Loucy (cell line): ENCODE measurements at regions not wholly inside any gene's neighbourhood (a gene's known extent, or its start where the extent isn't known, plus 50 kb on each side); places are given as distances from the start of the nearest gene placed in this dataset.

Experiments used
- H2AFZ ChIP-seq: fragments of 200-600 bp; sonication (generic); 2 replicates; pipeline ENCODE4 v1.6.0; 2016; ENCODE audit warnings: antibody characterized with exemption, mild to moderate bottlenecking, low read length, moderate library complexity
- H3F3A ChIP-seq: fragments of 200-600 bp; 2 replicates; pipeline ENCODE4 v1.6.0; 2016; ENCODE audit warnings: antibody characterized with exemption, low read depth, mild to moderate bottlenecking
- H3K27me3 ChIP-seq: fragments of 200-600 bp; sonication (generic); 2 replicates; pipeline ENCODE4 v1.6.1; 2014; ENCODE audit warnings: low read length, mild to moderate bottlenecking; ENCODE audit not compliant: insufficient read depth, poor library complexity, severe bottlenecking
- H3K36me3 ChIP-seq: fragments of 200-600 bp; sonication (generic); 2 replicates; pipeline ENCODE4 v1.6.1; 2016; ENCODE audit warnings: low read length; ENCODE audit not compliant: insufficient read depth
- H3K4me1 ChIP-seq: fragments of 200-600 bp; sonication (generic); 2 replicates; pipeline ENCODE4 v1.5.1; 2014; ENCODE audit warnings: low read length, mild to moderate bottlenecking; ENCODE audit not compliant: insufficient read depth, poor library complexity, severe bottlenecking
- H3K4me2 ChIP-seq: fragments of 200-600 bp; sonication (generic); 2 replicates; pipeline ENCODE4 v1.6.0; 2014; ENCODE audit warnings: antibody characterized with exemption, low read length, low read depth, mild to moderate bottlenecking; ENCODE audit not compliant: poor library complexity, severe bottlenecking
- H3K4me3 ChIP-seq: fragments of 200-600 bp; sonication (generic); 2 replicates; pipeline ENCODE4 v1.5.1; 2014; ENCODE audit warnings: low read length, mild to moderate bottlenecking, mixed read lengths; ENCODE audit not compliant: poor library complexity, severe bottlenecking
- H3K79me2 ChIP-seq: fragments of 200-600 bp; sonication (generic); 2 replicates; pipeline ENCODE4 v1.6.1; 2014; ENCODE audit warnings: low read length; ENCODE audit not compliant: insufficient read depth
- H3K9ac ChIP-seq: fragments of 200-600 bp; sonication (generic); 2 replicates; pipeline ENCODE4 v1.6.0; 2014; ENCODE audit warnings: mild to moderate bottlenecking, low read depth, low read length, moderate library complexity; ENCODE audit not compliant: poor library complexity, severe bottlenecking
- H3K9me2 ChIP-seq: fragments of 200-600 bp; sonication (generic); replicated peaks from 2 replicates; pipeline ENCODE4 v1.6.1; 2016; ENCODE audit warnings: low read depth, low read length, mixed read lengths
- H3K9me3 ChIP-seq: fragments of 200-600 bp; sonication (generic); 2 replicates; pipeline ENCODE4 v1.6.1; 2014; ENCODE audit warnings: mild to moderate bottlenecking, antibody characterized with exemption, low read length, low read depth; ENCODE audit not compliant: insufficient read depth
- H4K20me1 ChIP-seq: fragments of 200-600 bp; sonication (generic); 2 replicates; pipeline ENCODE4 v1.6.0; 2014; ENCODE audit warnings: antibody characterized with exemption, low read length, mild to moderate bottlenecking; ENCODE audit not compliant: insufficient read depth, poor library complexity, severe bottlenecking
- EZH2phosphoT487 ChIP-seq: fragments of 200-600 bp; IDR thresholded peaks from 2 replicates; pipeline ENCODE4 v1.6.1; 2018; ENCODE audit warnings: antibody characterized with exemption, mild to moderate bottlenecking, moderate library complexity, borderline replicate concordance
- TF ChIP-seq, protein P1 (sequence below): fragments of 200-600 bp; sonication (generic); conservative IDR thresholded peaks from 2 replicates; pipeline ENCODE4 v1.5.1; 2014; ENCODE audit warnings: mild to moderate bottlenecking, antibody characterized with exemption, low read length

DNA sequence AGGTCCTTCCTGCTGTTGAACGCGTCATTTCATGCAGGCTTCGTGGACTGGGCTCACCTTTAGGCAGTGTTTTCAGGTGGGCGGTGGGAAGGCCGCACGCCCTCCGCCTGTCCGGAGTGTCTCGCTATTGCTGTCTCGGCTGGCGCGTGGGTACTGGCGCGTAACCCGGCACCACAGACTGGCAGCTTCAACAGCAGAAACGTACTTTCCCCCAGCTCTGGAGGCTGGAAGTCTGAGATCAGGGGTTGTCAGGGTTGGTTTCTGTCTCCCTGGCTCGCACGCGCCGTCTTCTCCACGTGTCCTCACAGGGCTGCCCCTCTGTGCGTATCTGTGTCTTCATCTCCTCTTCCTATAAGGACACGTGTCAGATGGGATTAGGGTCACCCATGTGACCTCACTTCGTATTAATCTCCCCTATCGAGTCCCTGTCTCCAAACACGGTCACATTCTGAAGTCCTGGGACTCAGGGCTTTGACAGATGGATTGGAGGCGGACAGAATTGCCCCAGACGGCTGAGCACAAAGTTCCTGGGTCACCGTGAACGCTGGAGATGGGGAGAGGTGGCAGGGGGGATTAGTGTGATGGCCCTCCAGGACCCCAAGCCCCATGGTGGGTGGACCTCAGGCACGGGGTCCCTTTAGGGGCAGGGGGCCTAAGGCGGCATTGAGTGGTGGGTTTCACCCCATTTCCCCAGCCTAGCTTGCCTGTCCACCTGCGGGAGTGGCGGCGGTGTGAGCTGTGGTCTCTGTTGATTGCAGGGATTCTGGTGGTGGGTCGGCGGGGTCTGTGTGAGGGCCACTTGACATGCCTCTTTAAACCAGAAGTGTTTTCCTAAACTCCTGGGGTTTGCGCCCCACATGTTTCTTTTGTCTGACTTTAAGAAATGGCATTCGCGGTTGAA lies 83.4 kb upstream of the LRPAP1 start:
- no peak overlapping the region for H3K9ac ChIP-seq
- no peak overlapping the region for H3K4me3 ChIP-seq
- no peak overlapping the region for H3K4me2 ChIP-seq
- TF ChIP-seq, protein P1, sequence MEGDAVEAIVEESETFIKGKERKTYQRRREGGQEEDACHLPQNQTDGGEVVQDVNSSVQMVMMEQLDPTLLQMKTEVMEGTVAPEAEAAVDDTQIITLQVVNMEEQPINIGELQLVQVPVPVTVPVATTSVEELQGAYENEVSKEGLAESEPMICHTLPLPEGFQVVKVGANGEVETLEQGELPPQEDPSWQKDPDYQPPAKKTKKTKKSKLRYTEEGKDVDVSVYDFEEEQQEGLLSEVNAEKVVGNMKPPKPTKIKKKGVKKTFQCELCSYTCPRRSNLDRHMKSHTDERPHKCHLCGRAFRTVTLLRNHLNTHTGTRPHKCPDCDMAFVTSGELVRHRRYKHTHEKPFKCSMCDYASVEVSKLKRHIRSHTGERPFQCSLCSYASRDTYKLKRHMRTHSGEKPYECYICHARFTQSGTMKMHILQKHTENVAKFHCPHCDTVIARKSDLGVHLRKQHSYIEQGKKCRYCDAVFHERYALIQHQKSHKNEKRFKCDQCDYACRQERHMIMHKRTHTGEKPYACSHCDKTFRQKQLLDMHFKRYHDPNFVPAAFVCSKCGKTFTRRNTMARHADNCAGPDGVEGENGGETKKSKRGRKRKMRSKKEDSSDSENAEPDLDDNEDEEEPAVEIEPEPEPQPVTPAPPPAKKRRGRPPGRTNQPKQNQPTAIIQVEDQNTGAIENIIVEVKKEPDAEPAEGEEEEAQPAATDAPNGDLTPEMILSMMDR: no peak
- no peak for TF ChIP-seq EZH2phosphoT487
- H4K20me1 ChIP-seq: no peaks in the 10 kb centered on the region
- H2AFZ ChIP-seq: no peak overlapping the region
- no peaks in the 10 kb centered on the region for H3K27me3 ChIP-seq
- H3K9me3 ChIP-seq: no peaks in the 10 kb centered on the region; the same call in 1 of the 2 replicates
- no peaks in the 10 kb centered on the region for H3F3A ChIP-seq
- no peaks in the 10 kb centered on the region for H3K4me1 ChIP-seq
- H3K36me3 ChIP-seq: no peaks in the 10 kb centered on the region
- H3K79me2 ChIP-seq: no peaks in the 10 kb centered on the region
- H3K9me2 ChIP-seq: no peaks in the 10 kb centered on the region

DNA sequence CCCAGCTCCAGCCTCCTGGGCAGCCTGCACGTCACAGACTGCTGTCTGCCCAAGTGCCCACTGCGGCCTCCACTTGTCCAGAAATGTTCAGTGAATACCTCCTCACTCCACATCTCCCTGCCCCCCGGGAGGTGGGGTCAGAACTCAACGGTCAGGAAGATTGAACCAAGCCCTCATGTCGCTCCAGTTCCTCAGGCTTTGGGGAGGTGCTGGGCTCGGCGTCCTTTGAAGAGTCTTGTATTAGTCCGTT lies 82.4 kb upstream of the LRPAP1 start:
- H2AFZ ChIP-seq: no peak overlapping the region
- no peak for TF ChIP-seq EZH2phosphoT487
- TF ChIP-seq, protein P1: no peak

DNA sequence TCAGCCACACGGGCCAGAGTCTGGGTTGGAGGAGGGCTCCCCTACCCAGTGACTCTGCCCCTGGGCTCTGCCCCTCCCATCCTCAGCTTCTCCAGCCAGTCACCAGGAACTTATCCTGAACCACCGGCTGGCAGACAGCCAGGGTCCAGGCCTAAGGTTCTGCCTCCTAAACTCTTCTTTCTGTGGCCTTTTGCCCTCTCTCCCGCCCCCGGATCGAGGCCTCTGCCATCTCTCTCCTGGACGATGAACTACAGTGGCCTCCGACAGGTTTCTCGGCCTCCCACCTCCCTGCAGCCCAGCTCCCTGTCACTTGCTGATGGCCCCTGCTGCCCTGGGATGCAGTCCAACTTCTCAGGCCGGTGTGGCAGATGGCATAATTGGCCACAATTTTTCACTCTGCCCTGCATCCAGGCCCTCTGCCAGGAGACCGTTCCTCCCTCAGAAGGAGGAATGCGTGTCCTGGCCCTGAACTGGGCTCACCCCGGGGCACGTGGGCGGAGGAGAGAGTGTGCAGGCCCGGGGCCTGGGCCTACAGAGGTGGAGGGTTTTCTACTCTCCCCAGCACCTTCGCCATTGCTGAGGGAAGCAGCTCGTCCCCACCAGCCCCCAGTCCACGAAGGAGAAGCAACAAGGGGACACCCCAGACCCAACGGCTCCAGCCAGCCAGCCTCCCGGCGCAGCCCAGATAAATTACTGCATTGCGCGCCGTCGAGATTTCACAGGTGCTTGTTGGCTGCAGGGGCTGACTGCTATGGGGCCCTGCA lies 81.9 kb upstream of the LRPAP1 start:
- H3K4me3 ChIP-seq: no peak overlapping the region
- H3F3A ChIP-seq: no peaks in the 10 kb centered on the region
- no peaks in the 10 kb centered on the region for H3K4me1 ChIP-seq
- no peaks in the 10 kb centered on the region for H4K20me1 ChIP-seq
- no peaks in the 10 kb centered on the region for H3K27me3 ChIP-seq
- no peak overlapping the region for H2AFZ ChIP-seq
- no peak for TF ChIP-seq EZH2phosphoT487
- TF ChIP-seq, protein P1: no peak
- H3K9me2 ChIP-seq: no peaks in the 10 kb centered on the region
- no peaks in the 10 kb centered on the region; the same call in 1 of the 2 replicates for H3K9me3 ChIP-seq
- H3K79me2 ChIP-seq: no peaks in the 10 kb centered on the region
- no peak overlapping the region for H3K4me2 ChIP-seq
- H3K36me3 ChIP-seq: no peaks in the 10 kb centered on the region
- H3K9ac ChIP-seq: no peak overlapping the region

More for the DNA sequence above, 82.4 kb upstream of the LRPAP1 start:
- Histone ChIP-seq H3F3A (no peaks in the 10 kb centered on the region), H4K20me1 (no peaks in the 10 kb centered on the region), H3K27me3 (no peaks in the 10 kb centered on the region), H3K36me3 (no peaks in the 10 kb centered on the region), H3K4me3 (no peak overlapping the region), H3K79me2 (no peaks in the 10 kb centered on the region), H3K9me2 (no peaks in the 10 kb centered on the region), H3K4me2 (no peak overlapping the region), H3K9ac (no peak overlapping the region), H3K4me1 (no peaks in the 10 kb centered on the region), H3K9me3 (no peaks in the 10 kb centered on the region; the same call in 1 of the 2 replicates)
